ENCODE measurements at regions not wholly inside any gene's neighbourhood (a gene's known extent, or its start where the extent isn't known, plus 50 kb on each side); places are given as distances from the start of the nearest gene placed in this dataset.

DNA sequence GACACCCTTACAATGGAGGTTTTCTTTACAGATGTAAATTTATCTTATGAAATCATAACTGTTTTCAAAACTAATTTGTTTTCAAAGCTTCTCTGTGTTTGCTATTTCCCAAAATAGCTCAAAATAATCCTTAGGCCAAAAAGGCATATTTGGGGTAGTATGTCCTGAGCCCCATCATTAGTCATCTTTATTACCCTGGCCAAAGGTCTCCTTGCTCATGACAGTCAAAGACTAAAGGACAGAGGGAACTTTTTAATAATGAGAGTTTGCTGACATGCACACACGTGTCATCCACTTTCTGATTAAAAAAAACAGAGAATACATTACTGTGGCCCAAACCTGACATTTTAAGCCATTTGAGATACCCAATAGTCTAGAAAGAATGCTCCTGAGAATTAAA, 221.9 kb upstream of the DUSP10 start (continued):
- TF ChIP-seq, protein P1, sequence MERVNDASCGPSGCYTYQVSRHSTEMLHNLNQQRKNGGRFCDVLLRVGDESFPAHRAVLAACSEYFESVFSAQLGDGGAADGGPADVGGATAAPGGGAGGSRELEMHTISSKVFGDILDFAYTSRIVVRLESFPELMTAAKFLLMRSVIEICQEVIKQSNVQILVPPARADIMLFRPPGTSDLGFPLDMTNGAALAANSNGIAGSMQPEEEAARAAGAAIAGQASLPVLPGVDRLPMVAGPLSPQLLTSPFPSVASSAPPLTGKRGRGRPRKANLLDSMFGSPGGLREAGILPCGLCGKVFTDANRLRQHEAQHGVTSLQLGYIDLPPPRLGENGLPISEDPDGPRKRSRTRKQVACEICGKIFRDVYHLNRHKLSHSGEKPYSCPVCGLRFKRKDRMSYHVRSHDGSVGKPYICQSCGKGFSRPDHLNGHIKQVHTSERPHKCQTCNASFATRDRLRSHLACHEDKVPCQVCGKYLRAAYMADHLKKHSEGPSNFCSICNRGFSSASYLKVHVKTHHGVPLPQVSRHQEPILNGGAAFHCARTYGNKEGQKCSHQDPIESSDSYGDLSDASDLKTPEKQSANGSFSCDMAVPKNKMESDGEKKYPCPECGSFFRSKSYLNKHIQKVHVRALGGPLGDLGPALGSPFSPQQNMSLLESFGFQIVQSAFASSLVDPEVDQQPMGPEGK (CRISPR knock-in tag; IDR thresholded peaks at IDR 0.05; ENCODE audit: borderline replicate concordance), result no peak
- no peak for TF ChIP-seq ARNTL (CRISPR knock-in tag; IDR thresholded peaks at IDR 0.05; ENCODE audit: borderline replicate concordance, low read depth)
- TF ChIP-seq TOX (CRISPR knock-in tag; IDR thresholded peaks at IDR 0.05; ENCODE audit: borderline replicate concordance), result 0 out of 2 replicates have a peak, but pooled peaks have one; percentile 44
- TF ChIP-seq GLIS3 (CRISPR knock-in tag; IDR thresholded peaks at IDR 0.05), result no peak
- no peak for TF ChIP-seq CSDC2 (CRISPR knock-in tag; IDR thresholded peaks at IDR 0.05)

DNA sequence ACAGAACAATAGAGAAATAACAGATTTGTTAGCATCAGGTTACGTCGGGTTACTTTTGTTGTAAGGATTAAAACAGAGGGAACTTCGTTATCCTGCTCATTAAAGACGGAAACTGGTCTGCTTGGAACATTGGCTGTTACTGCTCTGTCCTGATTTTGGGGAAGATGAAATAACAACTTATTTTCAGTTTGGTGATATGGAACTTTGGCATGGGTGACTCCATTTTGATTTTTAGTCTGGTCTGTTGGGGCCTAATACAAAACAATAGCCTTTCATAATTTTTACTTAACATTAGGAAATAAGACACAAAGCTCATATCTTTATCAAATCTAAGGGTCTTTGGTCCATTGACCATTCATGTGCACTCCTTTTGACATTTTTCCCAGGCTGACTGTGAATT, 220.5 kb upstream of the DUSP10 start:
- ATAC-seq, result no peak
- TF ChIP-seq, protein P2, sequence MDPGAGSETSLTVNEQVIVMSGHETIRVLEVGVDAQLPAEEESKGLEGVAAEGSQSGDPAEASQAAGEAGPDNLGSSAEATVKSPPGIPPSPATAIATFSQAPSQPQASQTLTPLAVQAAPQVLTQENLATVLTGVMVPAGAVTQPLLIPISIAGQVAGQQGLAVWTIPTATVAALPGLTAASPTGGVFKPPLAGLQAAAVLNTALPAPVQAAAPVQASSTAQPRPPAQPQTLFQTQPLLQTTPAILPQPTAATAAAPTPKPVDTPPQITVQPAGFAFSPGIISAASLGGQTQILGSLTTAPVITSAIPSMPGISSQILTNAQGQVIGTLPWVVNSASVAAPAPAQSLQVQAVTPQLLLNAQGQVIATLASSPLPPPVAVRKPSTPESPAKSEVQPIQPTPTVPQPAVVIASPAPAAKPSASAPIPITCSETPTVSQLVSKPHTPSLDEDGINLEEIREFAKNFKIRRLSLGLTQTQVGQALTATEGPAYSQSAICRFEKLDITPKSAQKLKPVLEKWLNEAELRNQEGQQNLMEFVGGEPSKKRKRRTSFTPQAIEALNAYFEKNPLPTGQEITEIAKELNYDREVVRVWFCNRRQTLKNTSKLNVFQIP (CRISPR knock-in tag; IDR thresholded peaks at IDR 0.05; ENCODE audit: borderline replicate concordance, low read depth), result no peak
- TF ChIP-seq, protein P1 (CRISPR knock-in tag; IDR thresholded peaks at IDR 0.05; ENCODE audit: borderline replicate concordance), result peak; percentile 61; the same call in 1 of the 2 replicates
- TF ChIP-seq TOX (CRISPR knock-in tag; IDR thresholded peaks at IDR 0.05; ENCODE audit: borderline replicate concordance) (peak; percentile 87), ZNF8 (CRISPR knock-in tag; IDR thresholded peaks at IDR 0.05) (no peak), SNAI2 (CRISPR knock-in tag; IDR thresholded peaks at IDR 0.05) (no peak), PPARA (CRISPR knock-in tag; IDR thresholded peaks at IDR 0.05; ENCODE audit: borderline replicate concordance) (no peak), ZC3H10 (CRISPR knock-in tag; IDR thresholded peaks at IDR 0.05) (peak; percentile 98), ZFP3 (CRISPR knock-in tag; IDR thresholded peaks at IDR 0.05) (no peak), OSR1 (CRISPR knock-in tag; IDR thresholded peaks at IDR 0.05) (peak; percentile 99), RARB (CRISPR knock-in tag; IDR thresholded peaks at IDR 0.05) (peak; percentile 86), BACH2 (CRISPR knock-in tag; IDR thresholded peaks at IDR 0.05; ENCODE audit: borderline replicate concordance) (no peak)
- TF ChIP-seq, protein P3, sequence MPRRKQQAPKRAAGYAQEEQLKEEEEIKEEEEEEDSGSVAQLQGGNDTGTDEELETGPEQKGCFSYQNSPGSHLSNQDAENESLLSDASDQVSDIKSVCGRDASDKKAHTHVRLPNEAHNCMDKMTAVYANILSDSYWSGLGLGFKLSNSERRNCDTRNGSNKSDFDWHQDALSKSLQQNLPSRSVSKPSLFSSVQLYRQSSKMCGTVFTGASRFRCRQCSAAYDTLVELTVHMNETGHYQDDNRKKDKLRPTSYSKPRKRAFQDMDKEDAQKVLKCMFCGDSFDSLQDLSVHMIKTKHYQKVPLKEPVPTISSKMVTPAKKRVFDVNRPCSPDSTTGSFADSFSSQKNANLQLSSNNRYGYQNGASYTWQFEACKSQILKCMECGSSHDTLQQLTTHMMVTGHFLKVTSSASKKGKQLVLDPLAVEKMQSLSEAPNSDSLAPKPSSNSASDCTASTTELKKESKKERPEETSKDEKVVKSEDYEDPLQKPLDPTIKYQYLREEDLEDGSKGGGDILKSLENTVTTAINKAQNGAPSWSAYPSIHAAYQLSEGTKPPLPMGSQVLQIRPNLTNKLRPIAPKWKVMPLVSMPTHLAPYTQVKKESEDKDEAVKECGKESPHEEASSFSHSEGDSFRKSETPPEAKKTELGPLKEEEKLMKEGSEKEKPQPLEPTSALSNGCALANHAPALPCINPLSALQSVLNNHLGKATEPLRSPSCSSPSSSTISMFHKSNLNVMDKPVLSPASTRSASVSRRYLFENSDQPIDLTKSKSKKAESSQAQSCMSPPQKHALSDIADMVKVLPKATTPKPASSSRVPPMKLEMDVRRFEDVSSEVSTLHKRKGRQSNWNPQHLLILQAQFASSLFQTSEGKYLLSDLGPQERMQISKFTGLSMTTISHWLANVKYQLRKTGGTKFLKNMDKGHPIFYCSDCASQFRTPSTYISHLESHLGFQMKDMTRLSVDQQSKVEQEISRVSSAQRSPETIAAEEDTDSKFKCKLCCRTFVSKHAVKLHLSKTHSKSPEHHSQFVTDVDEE (CRISPR knock-in tag; IDR thresholded peaks at IDR 0.05), result no peak

DNA sequence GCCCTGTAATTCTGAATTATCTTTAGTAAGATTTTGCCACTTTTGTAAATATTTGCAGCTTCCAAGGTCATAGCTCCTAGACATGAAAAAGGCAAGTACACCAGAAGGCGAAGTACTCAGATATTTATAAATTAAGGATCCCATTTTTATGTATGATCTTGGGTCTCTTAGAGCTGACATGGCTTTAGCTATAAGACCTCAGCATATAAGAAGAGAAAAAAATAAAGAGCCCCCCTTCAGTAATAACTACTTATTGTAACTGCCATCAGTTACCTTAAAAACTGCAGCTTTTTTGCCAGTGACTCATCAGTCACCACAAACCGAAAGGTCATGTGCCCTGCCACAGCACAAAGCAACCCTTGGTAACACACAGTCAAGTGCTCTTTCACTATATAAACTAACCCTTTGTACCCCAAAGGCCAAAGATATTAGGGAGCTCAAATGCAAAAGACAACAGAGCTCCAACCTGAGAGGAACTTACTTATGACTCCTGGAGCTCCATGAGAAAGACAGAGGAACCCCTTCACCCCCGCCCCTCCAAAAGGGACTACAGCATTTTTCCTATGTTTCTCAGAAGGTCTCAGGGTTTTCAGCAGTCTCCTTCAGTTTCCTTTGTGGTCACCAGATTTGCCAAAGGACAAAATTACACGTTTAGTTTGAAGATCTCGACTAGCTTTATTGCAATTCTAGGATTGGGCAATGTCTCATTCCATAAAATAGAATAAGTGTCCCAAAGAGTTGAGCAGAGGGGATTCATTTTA, 219.8 kb upstream of the DUSP10 start:
- peak; percentile 89 for ATAC-seq
- TF ChIP-seq ZC3H10 (CRISPR knock-in tag; IDR thresholded peaks at IDR 0.05), result no peak
- no peak for TF ChIP-seq ZFP30 (CRISPR knock-in tag; IDR thresholded peaks at IDR 0.05)
- TF ChIP-seq, protein P1 (CRISPR knock-in tag; IDR thresholded peaks at IDR 0.05; ENCODE audit: borderline replicate concordance), result no peak
- TF ChIP-seq, protein P3 (CRISPR knock-in tag; IDR thresholded peaks at IDR 0.05), result no peak
- no peak for TF ChIP-seq ZFP3 (CRISPR knock-in tag; IDR thresholded peaks at IDR 0.05)
- TF ChIP-seq, protein P4, sequence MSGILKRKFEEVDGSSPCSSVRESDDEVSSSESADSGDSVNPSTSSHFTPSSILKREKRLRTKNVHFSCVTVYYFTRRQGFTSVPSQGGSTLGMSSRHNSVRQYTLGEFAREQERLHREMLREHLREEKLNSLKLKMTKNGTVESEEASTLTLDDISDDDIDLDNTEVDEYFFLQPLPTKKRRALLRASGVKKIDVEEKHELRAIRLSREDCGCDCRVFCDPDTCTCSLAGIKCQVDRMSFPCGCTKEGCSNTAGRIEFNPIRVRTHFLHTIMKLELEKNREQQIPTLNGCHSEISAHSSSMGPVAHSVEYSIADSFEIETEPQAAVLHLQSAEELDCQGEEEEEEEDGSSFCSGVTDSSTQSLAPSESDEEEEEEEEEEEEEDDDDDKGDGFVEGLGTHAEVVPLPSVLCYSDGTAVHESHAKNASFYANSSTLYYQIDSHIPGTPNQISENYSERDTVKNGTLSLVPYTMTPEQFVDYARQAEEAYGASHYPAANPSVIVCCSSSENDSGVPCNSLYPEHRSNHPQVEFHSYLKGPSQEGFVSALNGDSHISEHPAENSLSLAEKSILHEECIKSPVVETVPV (CRISPR knock-in tag; IDR thresholded peaks at IDR 0.05), result no peak
- TF ChIP-seq, protein P5, sequence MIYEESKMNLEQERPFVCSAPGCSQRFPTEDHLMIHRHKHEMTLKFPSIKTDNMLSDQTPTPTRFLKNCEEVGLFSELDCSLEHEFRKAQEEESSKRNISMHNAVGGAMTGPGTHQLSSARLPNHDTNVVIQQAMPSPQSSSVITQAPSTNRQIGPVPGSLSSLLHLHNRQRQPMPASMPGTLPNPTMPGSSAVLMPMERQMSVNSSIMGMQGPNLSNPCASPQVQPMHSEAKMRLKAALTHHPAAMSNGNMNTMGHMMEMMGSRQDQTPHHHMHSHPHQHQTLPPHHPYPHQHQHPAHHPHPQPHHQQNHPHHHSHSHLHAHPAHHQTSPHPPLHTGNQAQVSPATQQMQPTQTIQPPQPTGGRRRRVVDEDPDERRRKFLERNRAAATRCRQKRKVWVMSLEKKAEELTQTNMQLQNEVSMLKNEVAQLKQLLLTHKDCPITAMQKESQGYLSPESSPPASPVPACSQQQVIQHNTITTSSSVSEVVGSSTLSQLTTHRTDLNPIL (CRISPR knock-in tag; IDR thresholded peaks at IDR 0.05; ENCODE audit: low read depth), result no peak

All from SK-N-SH treated with all-trans-retinoic acid at 6 μM for 48 hours (cell line).